Esophagus mucosa (tissue), 1 donor: ENCODE measurements at regions not wholly inside any gene's neighbourhood (a gene's known extent, or its start where the extent isn't known, plus 50 kb on each side); places are given as distances from the start of the nearest gene placed in this dataset.
"Not testable (repeated sequence)": the region's sequence is repeated elsewhere in the genome, so short reads cannot be mapped to it uniquely, and the experiment has no call there.

Experiments
- ATAC-seq: fragments of 200-7000 bp; cut with Tn5 transposase; one replicate; pipeline ENCODE4 v1.9.1; 2020
- donor health status: DM: yes; HTN: yes; CAD: no.

DNA sequence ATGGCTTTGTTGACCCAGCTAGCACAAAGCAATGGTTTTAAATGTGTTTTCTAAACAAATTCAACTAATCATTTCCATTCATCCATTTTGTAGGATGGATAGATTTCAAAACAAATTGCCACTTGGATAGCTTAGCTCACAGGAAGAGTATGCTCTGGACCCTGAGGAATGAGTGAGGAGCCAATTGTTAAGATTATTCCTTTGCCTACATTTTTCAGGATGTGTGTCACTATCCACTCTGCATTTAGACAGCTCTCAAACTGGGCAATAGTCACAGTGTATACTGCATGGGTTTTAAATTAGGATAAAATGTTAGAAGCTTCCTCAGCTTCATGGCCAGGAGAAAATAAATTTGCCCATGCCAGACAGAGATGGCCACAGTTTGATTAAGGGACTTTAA, 605.6 kb upstream of the TEX47 start:
- no peak for ATAC-seq

DNA sequence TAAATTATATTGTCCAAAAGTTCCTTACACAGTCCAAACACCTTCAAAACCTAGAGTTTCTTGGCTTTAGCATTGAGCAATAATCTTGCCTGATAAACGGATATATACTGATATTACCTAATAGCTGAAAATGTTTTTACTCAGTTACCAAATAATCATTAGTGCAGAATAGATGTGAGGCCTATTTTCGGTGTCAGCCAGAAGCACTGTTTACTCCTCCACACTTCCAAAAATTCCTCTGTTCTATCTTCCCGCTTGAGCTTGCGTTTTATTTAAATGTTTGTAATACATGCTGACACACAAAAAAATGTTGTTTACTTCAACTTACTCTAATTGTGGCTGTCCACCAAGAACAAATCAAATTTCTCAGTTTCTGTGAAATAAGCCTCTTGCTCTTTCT, 606.2 kb upstream of the TEX47 start:
- ATAC-seq: no peak

DNA sequence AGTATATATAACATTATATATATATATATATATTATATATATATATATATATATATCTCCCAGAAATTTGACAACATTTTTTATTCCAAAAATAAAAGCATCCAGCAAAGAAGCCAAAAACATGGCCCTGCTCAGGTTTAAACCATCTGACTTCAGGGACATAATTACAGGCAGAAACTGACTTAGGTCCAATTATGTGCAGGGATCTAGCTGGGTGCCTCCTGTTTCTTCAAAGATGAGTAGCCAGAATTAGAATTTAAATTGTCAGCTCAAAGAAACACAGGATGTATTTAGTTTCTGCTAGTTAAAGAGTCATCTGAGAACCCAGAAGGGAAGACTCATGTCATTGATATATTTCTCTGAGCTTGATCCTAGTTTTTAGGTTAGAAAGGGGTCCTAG, 656.4 kb upstream of the TEX47 start:
- no peak for ATAC-seq

DNA sequence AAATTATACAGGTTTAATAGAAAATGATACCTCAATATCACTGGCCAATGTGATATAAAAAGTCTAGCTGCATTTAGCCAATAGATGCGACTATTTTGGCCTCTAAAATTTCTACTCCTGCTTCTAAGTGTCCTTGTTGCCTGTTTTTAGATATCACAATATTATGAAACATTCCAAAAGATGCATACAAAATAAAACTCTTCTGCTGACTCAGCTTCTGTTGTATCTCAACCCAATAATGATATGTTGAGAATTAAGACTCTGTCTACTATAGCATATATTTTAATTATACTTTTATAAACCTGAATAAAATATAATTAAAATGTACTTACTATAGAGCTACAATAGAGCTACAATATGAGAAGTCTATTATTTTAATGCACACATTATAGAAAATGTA, 661.0 kb upstream of the TEX47 start:
- no peak for ATAC-seq

DNA sequence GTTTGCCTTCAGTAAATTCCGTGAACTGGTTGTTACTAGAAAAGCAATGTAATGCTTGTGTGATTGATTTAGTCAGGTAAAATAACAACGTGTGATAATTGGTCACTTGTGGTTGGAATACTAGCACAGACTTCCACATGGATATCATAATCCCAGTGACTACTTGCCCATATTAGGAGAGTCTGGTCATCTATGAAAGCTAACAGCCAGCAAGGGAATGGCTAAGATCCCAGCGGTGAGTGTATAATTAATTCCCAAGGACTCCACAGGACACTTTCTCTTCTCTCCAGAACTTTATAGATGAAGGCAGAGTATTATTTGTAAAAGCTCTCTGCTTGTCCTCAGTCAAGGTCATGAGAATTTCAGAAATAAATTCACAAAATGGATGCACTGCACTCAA, 662.6 kb upstream of the TEX47 start:
- ATAC-seq: no peak

DNA sequence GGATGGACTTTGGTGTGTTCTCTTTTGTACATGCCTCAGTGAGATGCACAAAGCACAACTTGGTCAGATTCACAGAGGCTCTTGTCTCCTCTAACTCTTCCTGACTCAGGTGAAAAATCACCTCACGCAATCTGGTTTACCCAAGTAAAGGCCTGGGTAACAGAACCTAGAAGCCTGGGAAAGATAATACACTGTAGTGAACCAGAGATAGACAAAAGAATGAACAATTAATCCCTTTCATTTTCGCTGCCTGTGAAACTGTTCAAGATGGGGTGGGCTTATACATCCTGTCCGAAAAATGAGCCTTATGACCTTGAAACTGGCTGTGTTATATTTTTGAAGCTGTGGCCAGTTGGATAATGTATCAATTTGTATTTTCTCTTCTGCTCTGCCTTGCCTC, 678.9 kb upstream of the TEX47 start:
- no peak for ATAC-seq

DNA sequence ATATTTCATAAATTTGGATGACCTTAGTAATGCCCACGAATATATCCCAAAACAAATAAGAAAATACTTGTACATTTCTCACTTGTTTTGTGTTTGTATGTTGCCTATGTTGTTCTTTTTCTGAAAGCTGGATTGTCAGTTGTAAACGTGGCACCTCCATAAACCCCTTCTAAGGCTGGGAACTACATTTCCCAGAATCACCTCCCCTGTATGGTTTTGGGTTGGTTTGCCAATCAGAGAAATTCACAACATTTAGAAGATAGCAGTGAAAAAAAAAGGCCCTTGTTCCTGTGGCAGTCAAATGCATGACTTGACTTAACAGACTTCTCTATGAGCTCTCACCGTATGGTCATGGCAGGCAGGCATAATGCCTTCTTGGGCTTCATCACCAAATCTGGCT, 676.3 kb upstream of the STEAP1 start:
- ATAC-seq: no peak

DNA sequence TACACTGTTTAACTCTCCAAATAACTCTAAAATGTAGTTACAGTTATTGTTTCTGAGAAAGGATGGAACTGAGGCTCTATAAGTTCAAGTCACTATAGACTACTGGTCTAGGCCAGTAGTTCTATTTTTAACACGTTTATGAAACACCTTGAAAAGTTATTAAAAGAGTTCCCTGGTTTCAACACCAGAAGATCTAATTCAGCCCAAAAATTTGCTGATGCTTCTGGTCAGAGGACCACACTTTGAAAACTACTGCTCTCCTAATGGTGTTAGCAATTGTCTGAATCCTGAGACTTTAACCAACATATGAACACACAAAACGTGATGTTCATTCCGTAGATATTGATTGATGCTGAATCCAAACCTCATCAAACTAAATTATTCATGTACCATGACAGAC, 658.6 kb upstream of the STEAP1 start:
- ATAC-seq: no peak

DNA sequence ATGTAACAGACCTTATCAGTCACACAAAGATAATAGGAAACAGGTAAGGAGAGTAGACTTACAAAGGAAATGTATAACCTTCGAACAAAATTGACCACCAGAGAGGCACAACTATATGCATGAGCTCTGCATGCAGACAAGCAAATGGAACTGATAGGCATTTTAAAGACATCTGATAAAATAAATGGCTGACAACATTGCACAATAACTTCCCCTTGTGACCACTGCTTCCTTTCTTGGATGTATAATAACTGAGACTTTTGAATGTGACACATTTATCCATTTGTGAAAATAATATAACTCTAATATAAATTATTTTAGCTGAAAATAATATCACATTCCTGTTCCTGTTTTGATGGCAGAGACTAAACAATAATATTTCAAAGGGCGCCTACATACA, 654.2 kb upstream of the STEAP1 start:
- no peak for ATAC-seq

DNA sequence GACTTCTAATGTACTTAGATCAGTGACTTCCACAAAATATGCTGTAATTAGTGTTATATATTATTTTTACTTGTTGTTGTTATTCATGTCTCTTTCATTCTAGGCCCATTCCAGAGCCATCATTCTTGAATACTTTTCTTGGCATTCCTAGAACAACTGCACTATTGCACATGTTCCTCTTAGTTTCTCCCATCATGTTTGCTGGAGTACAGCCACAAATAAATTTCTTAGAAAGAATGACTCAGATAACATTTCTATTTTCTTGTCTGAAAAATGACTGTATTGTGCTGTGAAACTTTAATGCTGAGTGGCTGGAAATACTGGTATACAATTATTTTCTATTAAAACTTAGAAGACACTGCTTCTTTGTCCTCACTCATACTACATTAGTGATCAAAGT, 651.0 kb upstream of the STEAP1 start:
- no peak for ATAC-seq

DNA sequence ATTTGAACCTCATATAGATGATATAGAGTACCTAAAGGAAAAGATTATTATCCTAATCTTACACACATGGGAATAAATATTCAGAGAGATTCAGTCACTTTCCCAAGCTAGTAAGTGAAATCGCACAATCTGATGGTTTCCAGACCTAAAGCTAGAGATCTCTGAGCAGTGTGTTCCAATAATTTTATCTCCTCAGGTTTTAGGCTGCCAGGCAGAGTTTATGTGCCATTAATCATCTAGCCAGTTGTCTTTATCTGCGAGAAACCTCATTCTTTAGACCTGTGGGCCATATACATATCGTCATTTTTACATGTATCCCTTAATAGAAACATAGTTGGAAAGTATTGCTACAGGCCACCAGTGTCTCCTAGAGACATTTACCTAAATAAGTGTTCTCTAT, 647.2 kb upstream of the STEAP1 start:
- ATAC-seq: no peak

DNA sequence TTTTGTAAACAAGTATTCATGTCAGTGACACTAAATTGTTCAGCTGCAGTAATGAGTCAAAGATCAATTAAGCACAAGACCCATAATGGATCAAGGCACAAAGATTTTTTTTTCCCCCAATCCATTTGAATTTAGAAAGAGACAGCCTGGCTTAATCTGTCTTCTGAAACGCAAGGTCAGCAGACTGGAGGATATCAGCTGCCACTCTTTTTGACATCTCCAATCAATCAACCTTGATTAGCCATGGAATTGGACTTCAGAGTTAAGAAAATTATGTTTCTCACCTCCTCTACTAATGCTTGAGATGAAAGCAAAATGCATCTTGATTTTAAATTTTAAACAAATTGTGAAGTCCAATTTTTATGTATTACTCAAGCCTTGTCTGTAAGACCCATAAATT, 642.4 kb upstream of the STEAP1 start:
- ATAC-seq: no peak

DNA sequence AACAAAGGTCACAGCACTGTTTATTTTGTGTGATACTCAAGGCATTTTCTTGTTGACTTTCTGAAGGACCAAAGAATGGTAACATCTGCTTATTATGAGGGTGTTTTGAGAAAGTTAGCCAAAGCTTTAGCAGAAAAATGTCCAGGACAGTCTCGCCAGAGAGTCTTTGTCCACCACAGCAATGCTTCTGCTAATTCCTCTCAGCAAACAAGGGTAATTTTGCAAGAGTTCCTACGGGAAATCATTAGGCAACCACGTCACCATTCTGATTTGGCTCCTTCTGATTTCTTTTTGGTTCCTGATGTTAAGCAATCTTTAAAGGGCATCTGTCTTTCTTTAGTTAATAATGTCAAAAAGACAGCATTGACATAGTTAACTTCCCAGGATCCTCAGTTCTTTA, 639.3 kb upstream of the STEAP1 start:
- ATAC-seq: no peak

DNA sequence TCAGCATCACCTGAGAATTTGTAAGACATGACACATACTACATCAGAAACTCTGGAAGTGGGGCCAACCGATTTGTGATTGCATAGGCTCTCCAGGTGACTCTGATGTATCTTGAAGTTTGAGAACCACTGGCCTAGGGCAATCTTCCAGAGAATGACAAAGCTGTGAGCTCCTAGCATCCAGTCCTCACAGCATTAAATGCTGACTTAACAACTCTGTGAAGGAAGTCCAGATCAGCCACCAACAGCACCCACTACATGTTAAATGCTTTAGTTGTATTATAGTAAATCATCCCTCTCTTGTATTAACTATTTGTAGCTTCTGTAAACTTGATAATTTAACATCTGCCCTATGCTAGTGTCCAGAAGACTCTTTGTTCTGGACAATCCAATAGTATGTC, 636.5 kb upstream of the STEAP1 start:
- no peak for ATAC-seq

DNA sequence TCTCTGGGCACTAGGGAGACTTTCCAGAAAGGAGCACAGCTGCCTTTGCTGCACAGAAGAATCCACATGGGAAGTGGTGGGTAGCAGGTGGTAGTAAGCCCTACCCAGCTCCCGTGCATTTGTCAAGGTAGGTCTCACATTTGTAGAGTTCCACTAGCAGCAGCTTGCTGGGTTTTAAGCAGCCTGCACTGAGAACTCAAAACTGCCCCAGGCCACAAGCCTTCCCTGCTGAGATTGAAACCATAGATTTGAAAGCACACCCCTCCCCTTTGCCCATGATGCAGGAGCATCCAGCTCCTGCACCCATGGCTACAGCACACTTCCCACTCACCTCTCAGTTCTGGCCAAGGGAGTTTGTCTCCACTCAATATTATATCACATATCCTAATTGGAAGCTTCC, 604.5 kb upstream of the STEAP1 start:
- ATAC-seq: no peak

DNA sequence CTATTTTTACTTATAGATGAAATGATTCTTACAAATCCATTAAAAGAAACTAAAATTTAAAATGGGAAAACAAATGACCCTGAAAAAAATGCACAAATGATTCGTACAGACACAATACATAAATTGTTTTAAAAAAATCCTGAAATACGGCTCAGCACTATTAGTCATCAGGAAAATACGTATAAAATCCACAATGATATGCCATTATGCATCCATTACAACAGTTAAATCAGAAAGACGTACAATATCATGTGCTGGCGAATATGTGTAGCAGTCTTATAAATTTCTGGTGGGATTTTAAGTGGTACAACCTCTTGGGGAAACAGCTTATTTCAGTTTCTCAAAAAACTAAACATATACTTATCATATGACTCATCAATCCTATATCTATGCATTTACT, 600.1 kb upstream of the STEAP1 start:
- ATAC-seq: no peak

DNA sequence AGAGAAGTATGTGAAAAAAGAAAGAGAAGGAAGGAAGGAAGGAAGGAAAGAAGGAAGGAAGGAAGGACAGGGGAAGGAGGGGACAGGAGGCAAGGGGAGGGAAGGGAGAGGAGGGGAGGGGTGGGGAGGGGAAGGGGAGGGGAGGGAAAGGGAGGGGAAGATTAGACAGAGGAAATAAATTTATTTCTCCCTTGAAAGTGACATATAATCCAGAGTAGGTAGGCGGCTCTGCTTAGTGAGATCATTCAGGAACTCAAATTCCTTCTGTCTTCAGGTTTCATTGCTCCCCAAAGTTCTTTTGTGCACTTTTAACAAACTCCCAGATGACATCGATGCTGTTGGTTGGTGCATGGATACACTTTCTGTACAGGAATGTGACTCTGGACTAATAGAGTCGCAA, 594.7 kb upstream of the STEAP1 start:
- ATAC-seq: no peak

DNA sequence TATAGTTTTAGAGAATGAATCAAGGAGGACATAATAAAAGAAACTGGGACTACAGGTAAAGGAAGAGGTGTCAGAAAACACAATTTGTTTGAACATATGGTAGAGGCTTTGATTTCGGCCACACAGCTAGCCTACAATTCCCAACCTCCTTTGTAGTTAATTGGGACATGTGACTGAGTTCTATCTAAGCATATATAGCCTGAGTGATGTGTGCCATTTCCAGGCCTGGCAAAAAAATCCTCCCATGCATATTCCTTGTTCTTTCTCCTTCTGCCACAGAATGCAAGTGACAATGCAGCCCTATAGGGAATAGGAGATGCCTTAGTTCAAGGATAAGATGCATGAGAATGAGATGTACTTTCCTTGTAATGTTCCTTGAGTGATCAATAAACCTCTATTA, 590.7 kb upstream of the STEAP1 start:
- no peak for ATAC-seq

DNA sequence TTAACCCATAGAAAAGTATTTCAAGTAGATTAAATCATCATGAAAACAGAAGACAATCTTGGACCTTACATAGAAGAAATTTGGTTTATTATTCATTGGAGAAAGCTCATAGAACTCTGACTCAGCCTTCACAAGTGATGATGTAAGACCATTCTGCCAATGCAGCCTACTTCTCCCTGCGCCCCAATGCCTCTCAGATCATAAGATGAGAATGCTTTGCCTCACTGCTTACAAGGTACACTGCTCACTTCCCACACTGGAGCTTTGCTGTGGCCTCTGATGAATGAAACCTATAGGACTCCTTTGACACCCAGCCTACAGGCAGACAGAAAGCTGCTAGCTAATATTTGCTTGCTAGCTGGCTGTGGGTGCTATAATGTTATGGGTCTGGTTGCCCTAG, 569.4 kb upstream of the STEAP1 start:
- ATAC-seq: no peak

DNA sequence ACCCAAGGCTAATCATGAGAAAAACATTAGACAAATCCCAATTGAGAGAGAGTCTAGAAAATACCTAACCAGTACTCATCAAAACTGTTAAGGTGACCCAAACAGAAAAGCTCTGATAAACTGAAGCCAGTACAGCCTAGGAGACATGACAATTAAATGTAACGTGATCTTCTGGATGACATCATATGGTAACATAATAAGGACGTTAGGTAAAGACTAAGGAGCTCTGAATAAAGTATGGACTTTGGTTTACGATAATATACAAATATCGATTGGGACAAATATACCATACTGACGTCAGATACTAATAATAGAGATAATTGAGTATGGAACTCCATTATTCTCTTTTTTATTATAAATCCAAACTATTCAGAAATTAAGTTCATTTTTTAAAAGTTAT, 561.1 kb upstream of the STEAP1 start:
- ATAC-seq: no peak

DNA sequence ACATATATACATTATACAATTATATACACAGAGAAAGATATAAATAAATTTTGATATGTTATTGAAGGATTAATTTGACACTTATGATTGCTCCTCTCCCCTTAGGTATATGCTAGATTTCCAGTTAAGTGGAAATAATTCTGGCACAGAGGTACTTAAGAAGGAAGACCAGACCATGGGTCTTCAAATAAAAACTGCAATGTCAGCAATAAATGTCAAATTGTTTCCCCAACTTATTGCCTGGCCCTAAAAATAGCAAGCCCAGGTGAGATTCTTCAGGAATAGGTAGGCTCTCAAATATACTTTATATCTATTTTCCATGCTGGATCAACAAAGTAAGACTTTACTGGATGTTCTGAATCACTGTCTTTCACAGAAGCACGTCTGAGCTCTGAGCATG, 551.3 kb upstream of the STEAP1 start:
- no peak for ATAC-seq

DNA sequence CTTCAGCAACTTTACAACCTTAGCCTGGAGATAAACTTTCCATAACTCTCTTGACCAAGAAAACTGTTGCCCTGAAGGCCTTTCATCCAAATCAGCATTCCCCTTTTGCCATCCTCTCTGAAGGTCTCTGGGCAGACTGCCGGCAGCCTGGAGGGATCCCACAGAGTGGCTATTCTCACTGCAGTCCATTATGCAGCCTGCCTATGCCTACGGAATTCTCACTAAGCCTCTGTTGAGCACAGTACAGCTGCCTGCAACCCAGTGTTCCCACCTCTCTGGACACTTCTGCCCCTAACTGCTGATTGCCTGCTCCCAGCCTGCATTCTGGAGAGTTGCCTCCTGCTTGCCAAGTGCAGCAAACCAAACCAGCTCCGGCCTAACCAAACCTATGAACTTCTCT, 548.9 kb upstream of the STEAP1 start:
- ATAC-seq: no peak

DNA sequence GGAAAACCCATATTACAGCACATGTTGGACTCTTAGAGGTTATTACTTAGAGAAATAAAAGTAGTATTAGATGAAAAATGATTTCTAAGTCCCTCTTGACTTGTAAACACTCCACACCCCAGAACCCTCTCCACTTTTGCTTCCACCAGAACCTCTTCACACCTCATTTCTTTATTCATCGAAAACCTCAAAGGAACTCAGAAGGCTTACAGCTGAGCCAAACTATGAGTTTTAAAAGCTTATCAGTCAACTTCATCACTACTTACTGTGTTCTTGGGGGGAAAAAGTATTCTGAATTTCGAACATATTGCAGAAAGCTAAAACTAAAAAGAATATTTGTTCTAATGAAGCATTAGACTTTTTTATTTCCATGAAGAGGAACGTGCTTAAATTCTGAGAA, 547.8 kb upstream of the STEAP1 start:
- no peak for ATAC-seq

DNA sequence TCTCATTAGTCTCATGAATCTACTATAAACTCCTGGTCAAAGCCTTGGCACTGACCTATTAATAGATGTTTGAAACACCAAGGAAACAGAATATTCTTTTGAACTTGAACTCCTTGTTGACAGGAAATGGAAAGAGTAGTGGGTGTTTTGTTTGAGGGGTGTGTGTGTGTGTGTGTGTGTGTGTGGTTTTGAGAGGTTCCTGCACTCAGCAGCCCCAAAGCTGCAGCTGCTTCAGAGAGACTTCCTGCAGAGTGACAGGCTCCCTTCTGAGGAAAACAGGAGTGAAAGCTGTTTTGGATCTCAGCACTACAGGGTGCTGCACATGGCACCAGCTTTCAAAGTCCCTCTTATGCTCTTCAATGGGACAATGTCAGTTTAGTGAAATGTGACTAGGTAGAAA, 546.5 kb upstream of the STEAP1 start:
- no peak for ATAC-seq

DNA sequence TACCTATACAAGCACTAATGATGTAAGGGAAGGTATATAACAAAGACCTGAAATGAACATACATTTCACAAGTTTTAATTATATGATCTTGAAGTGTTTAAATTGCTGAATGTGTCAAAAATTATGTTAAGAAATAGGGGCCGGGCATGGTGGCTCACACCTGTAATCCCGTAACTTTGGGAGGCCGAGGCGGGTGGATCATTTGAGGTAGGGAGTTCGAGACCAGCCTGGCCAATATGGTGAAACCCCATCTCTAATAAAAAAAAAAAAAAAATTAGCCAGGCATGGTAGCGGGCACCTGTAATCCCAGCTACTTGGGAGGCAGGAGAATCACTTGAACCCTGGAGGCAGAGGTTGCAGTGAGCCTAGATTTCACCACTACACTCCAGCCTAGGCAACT, 537.4 kb upstream of the STEAP1 start:
- ATAC-seq: not testable (repeated sequence)

DNA sequence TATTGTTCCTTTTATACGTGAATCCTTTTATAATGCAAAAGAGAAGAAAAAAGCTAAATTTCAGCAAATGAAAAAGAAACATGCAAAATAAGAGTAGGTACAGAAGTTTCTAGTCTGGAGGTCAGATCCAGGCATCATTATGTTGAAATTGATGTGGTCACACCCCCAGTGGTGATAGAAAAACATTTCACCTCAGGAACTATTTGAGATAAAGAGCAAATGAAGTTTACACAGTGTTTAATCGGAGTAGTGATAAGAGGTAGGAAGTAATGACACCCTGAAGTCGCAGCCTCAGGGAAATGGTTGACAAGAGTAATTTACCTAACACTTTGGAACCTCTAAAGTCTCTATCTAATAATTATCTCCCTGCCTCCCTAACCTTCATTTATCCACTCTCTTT, 536.0 kb upstream of the STEAP1 start:
- ATAC-seq: no peak
